ENCODE measurements at regions not wholly inside any gene's neighbourhood (a gene's known extent, or its start where the extent isn't known, plus 50 kb on each side); places are given as distances from the start of the nearest gene placed in this dataset.

GRCh38 chr12:116476227-116476822, 82.9 kb upstream of the MAP1LC3B2 start:
- no peak for DNase-seq (ENCODE audit: low read depth)
- TF ChIP-seq MAX (IDR thresholded peaks at IDR 0.05; ENCODE audit: low read depth, low read length) (no peak), MYC (IDR thresholded peaks at IDR 0.05; ENCODE audit: low read depth, low read length) (no peak), POLR2A (IDR thresholded peaks at IDR 0.05; ENCODE audit: extremely low read depth, insufficient read length) (no peak)

GRCh38 chr12:116478243-116478773, 80.9 kb upstream of the MAP1LC3B2 start:
- TF ChIP-seq MAX (IDR thresholded peaks at IDR 0.05; ENCODE audit: low read depth, low read length) (no peak), MYC (IDR thresholded peaks at IDR 0.05; ENCODE audit: low read depth, low read length) (no peak), CTCF (IDR thresholded peaks at IDR 0.05; ENCODE audit: low read depth, low read length) (no peak), POLR2A (IDR thresholded peaks at IDR 0.05; ENCODE audit: extremely low read depth, insufficient read length) (no peak)
- no peak overlapping the region for H3K4me3 ChIP-seq (ENCODE audit: low read depth, low read length)

More at GRCh38 chr12:116476227-116476822, 82.9 kb upstream of the MAP1LC3B2 start:
- H3K4me3 ChIP-seq (ENCODE audit: low read depth, low read length) = no peak overlapping the region

GRCh38 chr12:116480210-116480810, 78.9 kb upstream of the MAP1LC3B2 start:
- no peak for TF ChIP-seq POLR2A (IDR thresholded peaks at IDR 0.05; ENCODE audit: extremely low read depth, insufficient read length)
- no peak for TF ChIP-seq CTCF (IDR thresholded peaks at IDR 0.05; ENCODE audit: low read depth, low read length)
- TF ChIP-seq MAX (IDR thresholded peaks at IDR 0.05; ENCODE audit: low read depth, low read length) = no peak
- no peak for TF ChIP-seq MYC (IDR thresholded peaks at IDR 0.05; ENCODE audit: low read depth, low read length)
- no peak overlapping the region for H3K4me3 ChIP-seq (ENCODE audit: low read depth, low read length)
- DNase-seq (ENCODE audit: low read depth) = no peak

More at GRCh38 chr12:116478243-116478773, 80.9 kb upstream of the MAP1LC3B2 start:
- DNase-seq (ENCODE audit: low read depth) = no peak

- DNase-seq (ENCODE audit: low read depth) = no peak
- no peak overlapping the region for H3K4me3 ChIP-seq (ENCODE audit: low read depth, low read length)
- TF ChIP-seq CTCF (IDR thresholded peaks at IDR 0.05; ENCODE audit: low read depth, low read length) (no peak), MAX (IDR thresholded peaks at IDR 0.05; ENCODE audit: low read depth, low read length) (no peak), POLR2A (IDR thresholded peaks at IDR 0.05; ENCODE audit: extremely low read depth, insufficient read length) (no peak), MYC (IDR thresholded peaks at IDR 0.05; ENCODE audit: low read depth, low read length) (no peak)
Observed at GRCh38 chr12:116481726-116482125, 77.5 kb upstream of the MAP1LC3B2 start.

- TF ChIP-seq CTCF (IDR thresholded peaks at IDR 0.05; ENCODE audit: low read depth, low read length) (no peak), MAX (IDR thresholded peaks at IDR 0.05; ENCODE audit: low read depth, low read length) (no peak), POLR2A (IDR thresholded peaks at IDR 0.05; ENCODE audit: extremely low read depth, insufficient read length) (no peak), MYC (IDR thresholded peaks at IDR 0.05; ENCODE audit: low read depth, low read length) (no peak)
- H3K4me3 ChIP-seq (ENCODE audit: low read depth, low read length) = no peak overlapping the region
- DNase-seq (ENCODE audit: low read depth) = no peak
Observed at GRCh38 chr12:116482179-116482578, 77.0 kb upstream of the MAP1LC3B2 start.

- DNase-seq (ENCODE audit: low read depth) = no peak
- no peak overlapping the region for H3K4me3 ChIP-seq (ENCODE audit: low read depth, low read length)
- TF ChIP-seq CTCF (IDR thresholded peaks at IDR 0.05; ENCODE audit: low read depth, low read length) = no peak
- TF ChIP-seq POLR2A (IDR thresholded peaks at IDR 0.05; ENCODE audit: extremely low read depth, insufficient read length) = no peak
- TF ChIP-seq MYC (IDR thresholded peaks at IDR 0.05; ENCODE audit: low read depth, low read length) = no peak
- no peak for TF ChIP-seq MAX (IDR thresholded peaks at IDR 0.05; ENCODE audit: low read depth, low read length)
Observed at GRCh38 chr12:116482859-116483258, 76.3 kb upstream of the MAP1LC3B2 start.
